ENCODE measurements at regions not wholly inside any gene's neighbourhood (a gene's known extent, or its start where the extent isn't known, plus 50 kb on each side); places are given as distances from the start of the nearest gene placed in this dataset.
A peak's percentile ranks its signal among the peaks of the same experiment; 100 is the strongest.

GRCh38 chr13:80551650-80552497 lies 210.9 kb upstream of the SPRY2 start:
- Histone ChIP-seq H3K9ac (ENCODE audit: control insufficient read depth, insufficient read depth, low read length) (no peak overlapping the region), H3K4me3 (no peak overlapping the region), H4K20me1 (ENCODE audit: control insufficient read depth, insufficient read depth) (no peaks in the 10 kb centered on the region), H3K27ac (ENCODE audit: control insufficient read depth, insufficient read depth) (no peak overlapping the region), H3K79me2 (ENCODE audit: control insufficient read depth, insufficient read depth, low read length) (no peaks in the 10 kb centered on the region), H3K36me3 (ENCODE audit: control insufficient read depth in 2 of 2, insufficient read depth in 2 of 2, low read length in 1 of 2) (no peaks in the 10 kb centered on the region), H3K27me3 (replicated peaks in 1 of 2; ENCODE audit: control insufficient read depth in 2 of 2, insufficient read depth in 2 of 2, low read length in 1 of 2) (no peaks in the 10 kb centered on the region), H3K4me1 (ENCODE audit: control insufficient read depth, insufficient read depth, low read length) (no peaks in the 10 kb centered on the region), H3K4me2 (ENCODE audit: control insufficient read depth, insufficient read depth) (no peak overlapping the region), H3K9me3 (replicated peaks; ENCODE audit: control insufficient read depth, insufficient read depth, low read length) (no peaks in the 10 kb centered on the region), H2AFZ (ENCODE audit: control insufficient read depth, low read depth, low read length) (no peak overlapping the region)
- no peak for TF ChIP-seq POLR2A (IDR thresholded peaks at IDR 0.05; ENCODE audit: low read depth, low read length)
- TF ChIP-seq ZNF622 (IDR thresholded peaks at IDR 0.05): no peak
- peak; percentile 23; the same call in 1 of the 2 replicates for TF ChIP-seq IKZF1 (conservative IDR thresholded peaks at IDR 0.05)
- no peak for TF ChIP-seq BCLAF1 (IDR thresholded peaks at IDR 0.05)
- TF ChIP-seq ATF7 (IDR thresholded peaks at IDR 0.05; ENCODE audit: low read depth): 0 out of 2 replicates have a peak, but pooled peaks have one; percentile 18
- no peak for TF ChIP-seq HCFC1 (IDR thresholded peaks at IDR 0.05; ENCODE audit: low read length)
- peak; percentile 16; the same call in 1 of the 2 replicates for TF ChIP-seq SPI1 (IDR thresholded peaks at IDR 0.05; ENCODE audit: borderline replicate concordance, insufficient read depth, low read depth, low read length)
- no peak for TF ChIP-seq SRF (IDR thresholded peaks at IDR 0.05; ENCODE audit: low read depth in 2 of 2, low read length in 2 of 2)
- TF ChIP-seq CEBPB (IDR thresholded peaks at IDR 0.05; ENCODE audit: borderline replicate concordance in 1 of 2, low read depth in 2 of 2, low read length in 2 of 2): no peak
- no peak for TF ChIP-seq NFYA (IDR thresholded peaks at IDR 0.05; ENCODE audit: borderline replicate concordance, low read depth, low read length)
- TF ChIP-seq ZZZ3 (IDR thresholded peaks at IDR 0.05; ENCODE audit: control insufficient read depth, insufficient read length, low read depth): no peak
- TF ChIP-seq RBBP5 (conservative IDR thresholded peaks at IDR 0.05): no peak
- no peak for TF ChIP-seq EP300 (IDR thresholded peaks at IDR 0.05; ENCODE audit: borderline replicate concordance in 1 of 2, control insufficient read depth in 1 of 2, low read depth in 2 of 2, low read length in 2 of 2)
- TF ChIP-seq SUZ12 (IDR thresholded peaks at IDR 0.05; ENCODE audit: unreplicated experiment): no peak
- TF ChIP-seq ZNF24 (IDR thresholded peaks at IDR 0.05): 0 out of 2 replicates have a peak, but pooled peaks have one; percentile 50
- BruUV-seq (replicated peaks): no TSS peak
- DNase-seq (ENCODE audit: low read depth, low spot score) (no peak), ATAC-seq (peak; percentile 65), FAIRE-seq (no peak)
- WGBS (ENCODE audit: insufficient coverage, insufficient replicate concordance, low lambda C conversion rate, missing lambda C conversion rate): 42% methylated on average over 1 of the region's 1 CpG
- in situ Hi-C loops (cut with MboI): no loop called here
- POLR2A ChIA-PET: interaction anchor here (0.6 to 1.2 kb wide), 3 partner anchors 32 to 103 kb away, joined by 3 to 5 read pairs (median 3); no protein-coding TSS in a partner anchor
- intact Hi-C loops (cut with micrococcal nuclease; ENCODE audit: unreplicated experiment): no loop called here
- CTCF ChIA-PET: interaction anchor here (1.4 to 3.1 kb wide), 2 partner anchors 9 to 10 kb away, joined by 3 to 8 read pairs; no protein-coding TSS in a partner anchor
- RAD21 ChIA-PET (ENCODE audit: unreplicated experiment): interaction anchor here (0.6 to 1.2 kb wide), 3 partner anchors 72 to 404 kb away, joined by 3 read pairs; no protein-coding TSS in a partner anchor
- SMC1A ChIA-PET (ENCODE audit: uncharacterized antibody, unreplicated experiment): interaction anchor here (1.1 to 1.4 kb wide), 3 partner anchors 9 to 92 kb away, joined by 3 to 4 read pairs (median 3); no protein-coding TSS in a partner anchor

Measured in GM12878 (cell line).